IMR-90 (cell line): ENCODE measurements at regions not wholly inside any gene's neighbourhood (a gene's known extent, or its start where the extent isn't known, plus 50 kb on each side); places are given as distances from the start of the nearest gene placed in this dataset.

Experiments used
- ATAC-seq: fragments of 200-7000 bp; cut with Tn5 transposase; 2 replicates; pipeline ENCODE4 v1.9.1; 2020; ENCODE audit warnings: low read depth, mild to moderate bottlenecking, moderate library complexity
- BruUV-seq: library from RNA; stranded (reverse); fragments of 400-500 nt; replicated peaks from 2 replicates; lab custom pipeline; 2021; lab: Mats Ljungman, UMichigan
- CTCF ChIA-PET: fragments of 300-600 bp; formaldehyde crosslinking; extraction: SDS; loops from one replicate; lab custom pipeline; 2021; ENCODE audit warnings: antibody characterized with exemption; lab: Yijun Ruan, JAX
- POLR2A ChIA-PET: fragments of 300-600 bp; sonication (Branson Sonifier 250); formaldehyde crosslinking; loops from one replicate; lab custom pipeline; 2022; ENCODE audit warnings: antibody characterized with exemption; ENCODE audit not compliant: unreplicated experiment; lab: Charles Lee
- DNase-seq: peaks from one replicate; pipeline ENCODE4 v3.0.0; 2013
- H2AFZ ChIP-seq: replicated peaks from 2 replicates; pipeline ENCODE3; 2013; ENCODE audit warnings: low read length, mild to moderate bottlenecking; ENCODE audit not compliant: poor library complexity
- H2AK5ac ChIP-seq: 2 replicates; pipeline ENCODE4 v1.6.1; 2013; ENCODE audit warnings: low read depth, low read length, inconsistent platforms
- H2AK9ac ChIP-seq: replicated peaks from 2 replicates; pipeline ENCODE3; 2013; ENCODE audit warnings: mild to moderate bottlenecking, low read depth, low read length, moderate library complexity; ENCODE audit not compliant: poor library complexity
- H2BK120ac ChIP-seq: 2 replicates; pipeline ENCODE4 v1.6.1; 2013; ENCODE audit warnings: low read depth, low read length, inconsistent platforms
- H2BK15ac ChIP-seq: 3 replicates; pipeline ENCODE4 v1.6.1; 2013; ENCODE audit warnings: low read depth, low read length, inconsistent platforms
- H2BK20ac ChIP-seq: 2 replicates; pipeline ENCODE4 v1.6.1; 2013; ENCODE audit warnings: low read depth, mild to moderate bottlenecking, inconsistent platforms, low read length, moderate library complexity
- H2BK5ac ChIP-seq: 2 replicates; pipeline ENCODE4 v1.6.1; 2013; ENCODE audit warnings: mild to moderate bottlenecking, low read depth, low read length, inconsistent platforms; ENCODE audit not compliant: poor library complexity, severe bottlenecking
- H3K14ac ChIP-seq: replicated peaks from 2 replicates; pipeline ENCODE4 v1.6.1; 2013; ENCODE audit warnings: low read depth, low read length, inconsistent platforms
- H3K18ac ChIP-seq: 2 replicates; pipeline ENCODE4 v1.6.1; 2013; ENCODE audit warnings: low read depth, low read length, control low read depth
- H3K23ac ChIP-seq: 2 replicates; pipeline ENCODE4 v1.6.1; 2013; ENCODE audit warnings: low read depth, low read length, inconsistent platforms
- H3K27ac ChIP-seq: 2 replicates; pipeline ENCODE4 v1.5.1; 2013; ENCODE audit warnings: mild to moderate bottlenecking, control low read depth, low read length; ENCODE audit not compliant: insufficient read depth
- H3K27me3 ChIP-seq: 2 replicates; pipeline ENCODE4 v1.6.1; 2013; ENCODE audit warnings: low read length; ENCODE audit not compliant: control insufficient read depth, insufficient read depth
- H3K36me3 ChIP-seq: 2 replicates; pipeline ENCODE4 v1.6.1; 2013; ENCODE audit warnings: low read length, mixed read lengths; ENCODE audit not compliant: control insufficient read depth, insufficient read depth
- H3K4ac ChIP-seq: 2 replicates; pipeline ENCODE4 v1.6.1; 2013; ENCODE audit warnings: low read depth, low read length, inconsistent platforms
- H3K4me1 ChIP-seq: 2 replicates; pipeline ENCODE4 v1.6.1; 2013; ENCODE audit warnings: low read length, mixed read lengths; ENCODE audit not compliant: control insufficient read depth, insufficient read depth
- H3K4me2 ChIP-seq: 2 replicates; pipeline ENCODE4 v1.6.1; 2013; ENCODE audit warnings: low read depth, mild to moderate bottlenecking, control low read depth, low read length, moderate library complexity
- H3K4me3 ChIP-seq: 2 replicates; pipeline ENCODE4 v1.5.1; 2013; ENCODE audit warnings: low read depth, mild to moderate bottlenecking, control low read depth, low read length, moderate library complexity; ENCODE audit not compliant: insufficient read depth
- H3K56ac ChIP-seq: 2 replicates; pipeline ENCODE4 v1.6.1; 2013; ENCODE audit warnings: low read length, inconsistent platforms; ENCODE audit not compliant: insufficient read depth; ENCODE audit errors: extremely low read depth
- H3K79me1 ChIP-seq, 2 experiments: 2 replicates each; pipeline ENCODE4 v1.6.1; 2013; ENCODE audit warnings: low read length in 2 of 2, inconsistent platforms in 1 of 2, low read depth in 1 of 2
- H3K9ac ChIP-seq: 2 replicates; pipeline ENCODE4 v1.6.1; 2013; ENCODE audit warnings: low read depth, low read length, control low read depth
- H3K9me1 ChIP-seq: 2 replicates; pipeline ENCODE4 v1.6.1; 2013; ENCODE audit warnings: low read length, inconsistent platforms; ENCODE audit not compliant: insufficient read depth
- H3K9me3 ChIP-seq: 2 replicates; pipeline ENCODE4 v1.6.1; 2013; ENCODE audit warnings: low read length; ENCODE audit not compliant: control insufficient read depth, insufficient read depth
- H4K20me1 ChIP-seq: 2 replicates; pipeline ENCODE4 v1.6.1; 2013; ENCODE audit warnings: low read length, inconsistent platforms; ENCODE audit not compliant: insufficient read depth
- H4K5ac ChIP-seq: 2 replicates; pipeline ENCODE4 v1.6.1; 2013; ENCODE audit warnings: mild to moderate bottlenecking, low read depth, low read length, control low read depth
- H4K8ac ChIP-seq, 2 experiments: 2 replicates each; pipeline ENCODE4 v1.6.1; 2013; ENCODE audit warnings: low read depth in 2 of 2, low read length in 2 of 2, control low read depth in 1 of 2, inconsistent platforms in 1 of 2
- H4K91ac ChIP-seq: 2 replicates; pipeline ENCODE4 v1.6.1; 2013; ENCODE audit warnings: low read depth, low read length, inconsistent platforms; ENCODE audit not compliant: insufficient read depth
- BHLHE40 ChIP-seq: fragments of 150-350 bp; IDR thresholded peaks from 2 replicates; pipeline ENCODE4 v1.6.1; 2016; ENCODE audit warnings: mild to moderate bottlenecking, low read depth, low read length
- CEBPB ChIP-seq: IDR thresholded peaks from 2 replicates; pipeline ENCODE4 v1.6.1; 2012; ENCODE audit warnings: low read depth, low read length, improper control_type of control experiment
- FOS ChIP-seq: fragments of 150-350 bp; IDR thresholded peaks from 2 replicates; pipeline ENCODE4 v1.6.1; 2016; ENCODE audit warnings: low read depth, low read length
- MXI1 ChIP-seq: IDR thresholded peaks from 2 replicates; pipeline ENCODE4 v1.6.1; 2012; ENCODE audit warnings: low read depth, mild to moderate bottlenecking, low read length, moderate library complexity, borderline replicate concordance
- POLR2A ChIP-seq: IDR thresholded peaks from 2 replicates; pipeline ENCODE4 v1.6.1; 2012; ENCODE audit warnings: mild to moderate bottlenecking, low read depth, low read length
- RAD21 ChIP-seq: IDR thresholded peaks from 2 replicates; pipeline ENCODE4 v1.6.1; 2012; ENCODE audit warnings: low read length, improper control_type of control experiment
- WGBS, 2 experiments: methylation state at CpG; one replicate each; pipeline versions ENCODE4 v1.1.5 to v1.1.7; 2013; ENCODE audit warnings: missing lambda C conversion rate in 2 of 2; ENCODE audit not compliant: insufficient read length in 1 of 2; ENCODE audit errors: extremely low coverage in 2 of 2; 5-methylcytosine and 5-hydroxymethylcytosine counted together
- dilution Hi-C: fragments of 300-500 bp; cut with HindIII; formaldehyde crosslinking; loops from one replicate; pipeline ENCODE4 v1.14.3; 2018; ENCODE audit warnings: low sequenced_read_pairs; ENCODE audit not compliant: unreplicated experiment
- in situ Hi-C: fragments of 300-500 bp; cut with MboI; formaldehyde crosslinking; loops from 3 replicates; pipeline ENCODE4 v1.14.3; 2019; ENCODE audit warnings: low sequenced_read_pairs, inconsistent platforms, mixed read lengths
- intact Hi-C: fragments of 100-400 bp; cut with micrococcal nuclease; formaldehyde crosslinking; loops from 2 replicates; pipeline ENCODE4 v1.10.0; 2022
- TF ChIP-seq, protein P1 (sequence below): fragments of 150-350 bp; IDR thresholded peaks from 2 replicates; pipeline ENCODE4 v1.6.1; 2017; ENCODE audit warnings: mild to moderate bottlenecking, antibody characterized with exemption, low read length, low read depth
- TF ChIP-seq, protein P2 (sequence below): conservative IDR thresholded peaks from 2 replicates; pipeline ENCODE4 v1.5.1; 2012; ENCODE audit warnings: mild to moderate bottlenecking, low read depth, low read length, improper control_type of control experiment

DNA sequence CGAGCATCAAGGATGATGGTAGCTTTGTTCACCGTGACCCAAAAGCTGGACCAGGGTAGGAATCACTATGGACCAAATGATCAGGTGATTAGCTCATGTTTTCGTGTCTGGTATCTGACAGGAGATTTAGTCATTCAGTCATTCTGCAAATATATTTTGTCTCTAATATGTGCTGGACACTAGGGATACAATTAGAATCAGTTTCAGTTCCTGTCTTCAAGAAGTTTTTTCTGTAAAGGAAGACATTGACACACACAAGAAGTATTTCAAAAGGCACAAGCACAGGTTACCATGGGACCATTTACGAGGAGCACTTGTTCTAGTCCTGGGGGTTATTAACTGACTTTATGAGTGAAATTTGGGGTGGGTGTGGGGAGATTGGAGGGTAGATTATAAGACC, 244.9 kb downstream of the HIVEP2 start:
- Histone ChIP-seq H3K14ac (no peak overlapping the region), H2AK9ac (no peak overlapping the region), H3K4ac (no peak overlapping the region), H3K9ac (no peak overlapping the region), H3K9me1 (no peaks in the 10 kb centered on the region), H4K8ac (no peak overlapping the region), H2AK5ac (no peak overlapping the region), H2AFZ (no peak overlapping the region), H3K9me3 (no peaks in the 10 kb centered on the region), H3K79me1 (no peaks in the 10 kb centered on the region), H4K20me1 (no peaks in the 10 kb centered on the region), H3K4me2 (no peak overlapping the region), H4K5ac (no peak overlapping the region), H3K36me3 (no peaks in the 10 kb centered on the region), H3K27ac (no peak overlapping the region), H4K91ac (no peak overlapping the region), H2BK120ac (no peak overlapping the region), H3K4me3 (no peak overlapping the region), H3K27me3 (no peaks in the 10 kb centered on the region), H2BK5ac (no peak overlapping the region), H3K23ac (no peak overlapping the region), H2BK20ac (no peak overlapping the region), H3K18ac (no peak overlapping the region), H3K4me1 (no peaks in the 10 kb centered on the region; the same call in 1 of the 2 replicates), H3K56ac (no peak overlapping the region), H2BK15ac (no peak overlapping the region)
- DNase-seq = no peak
- no peak for ATAC-seq
- ChIA-PET POLR2A (no interaction called here), CTCF (no interaction called here)
- TF ChIP-seq FOS (no peak), CEBPB (no peak), RAD21 (no peak), POLR2A (no peak), BHLHE40 (no peak), MXI1 (no peak)
- TF ChIP-seq, protein P1, sequence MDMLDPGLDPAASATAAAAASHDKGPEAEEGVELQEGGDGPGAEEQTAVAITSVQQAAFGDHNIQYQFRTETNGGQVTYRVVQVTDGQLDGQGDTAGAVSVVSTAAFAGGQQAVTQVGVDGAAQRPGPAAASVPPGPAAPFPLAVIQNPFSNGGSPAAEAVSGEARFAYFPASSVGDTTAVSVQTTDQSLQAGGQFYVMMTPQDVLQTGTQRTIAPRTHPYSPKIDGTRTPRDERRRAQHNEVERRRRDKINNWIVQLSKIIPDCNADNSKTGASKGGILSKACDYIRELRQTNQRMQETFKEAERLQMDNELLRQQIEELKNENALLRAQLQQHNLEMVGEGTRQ = no peak
- TF ChIP-seq, protein P2, sequence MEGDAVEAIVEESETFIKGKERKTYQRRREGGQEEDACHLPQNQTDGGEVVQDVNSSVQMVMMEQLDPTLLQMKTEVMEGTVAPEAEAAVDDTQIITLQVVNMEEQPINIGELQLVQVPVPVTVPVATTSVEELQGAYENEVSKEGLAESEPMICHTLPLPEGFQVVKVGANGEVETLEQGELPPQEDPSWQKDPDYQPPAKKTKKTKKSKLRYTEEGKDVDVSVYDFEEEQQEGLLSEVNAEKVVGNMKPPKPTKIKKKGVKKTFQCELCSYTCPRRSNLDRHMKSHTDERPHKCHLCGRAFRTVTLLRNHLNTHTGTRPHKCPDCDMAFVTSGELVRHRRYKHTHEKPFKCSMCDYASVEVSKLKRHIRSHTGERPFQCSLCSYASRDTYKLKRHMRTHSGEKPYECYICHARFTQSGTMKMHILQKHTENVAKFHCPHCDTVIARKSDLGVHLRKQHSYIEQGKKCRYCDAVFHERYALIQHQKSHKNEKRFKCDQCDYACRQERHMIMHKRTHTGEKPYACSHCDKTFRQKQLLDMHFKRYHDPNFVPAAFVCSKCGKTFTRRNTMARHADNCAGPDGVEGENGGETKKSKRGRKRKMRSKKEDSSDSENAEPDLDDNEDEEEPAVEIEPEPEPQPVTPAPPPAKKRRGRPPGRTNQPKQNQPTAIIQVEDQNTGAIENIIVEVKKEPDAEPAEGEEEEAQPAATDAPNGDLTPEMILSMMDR = no peak
- in situ Hi-C loops = no loop called here
- dilution Hi-C loops = no loop called here
- intact Hi-C loops = no loop called here
- no TSS peak for BruUV-seq
- 100% methylated on average over 1 of the region's 4 CpGs; no CpG with 5 or more reads in 1 of the 2 experiments for WGBS, 2 experiments
